ENCODE measurements at regions not wholly inside any gene's neighbourhood (a gene's known extent, or its start where the extent isn't known, plus 50 kb on each side); places are given as distances from the start of the nearest gene placed in this dataset.

- no peak overlapping the region for H3K4me3 Mint-ChIP-seq (ENCODE audit: low read depth)
- H3K9me3 Mint-ChIP-seq (ENCODE audit: low read depth): no peaks in the 10 kb centered on the region
- no peak overlapping the region for H3K27ac Mint-ChIP-seq
- no peaks in the 10 kb centered on the region for H3K27me3 Mint-ChIP-seq
- no peak for TF ChIP-seq CTCF (IDR thresholded peaks at IDR 0.05; ENCODE audit: unreplicated experiment)
- no peaks in the 10 kb centered on the region for H3K4me1 Mint-ChIP-seq (ENCODE audit: low read depth)
- no peaks in the 10 kb centered on the region for H3K36me3 Mint-ChIP-seq (ENCODE audit: insufficient read depth)
- no peak for DNase-seq (ENCODE audit: low spot score, unreplicated experiment)
Measured at GRCh38 chr11:79834015-79834414, 393.2 kb upstream of the TENM4 start.

- Mint-ChIP-seq H3K27me3 (no peaks in the 10 kb centered on the region), H3K27ac (no peak overlapping the region), H3K4me1 (ENCODE audit: low read depth) (peaks cover 8% of the 10 kb centered on the region), H3K4me3 (ENCODE audit: low read depth) (no peak overlapping the region), H3K36me3 (ENCODE audit: insufficient read depth) (no peaks in the 10 kb centered on the region), H3K9me3 (ENCODE audit: low read depth) (peaks cover 9% of the 10 kb centered on the region)
- DNase-seq (ENCODE audit: low spot score, unreplicated experiment): no peak
- TF ChIP-seq CTCF (IDR thresholded peaks at IDR 0.05; ENCODE audit: unreplicated experiment): no peak
Measured at GRCh38 chr11:79830446-79830845, 389.6 kb upstream of the TENM4 start.

GRCh38 chr11:79829891-79830290 lies 389.1 kb upstream of the TENM4 start:
- Mint-ChIP-seq H3K9me3 (ENCODE audit: low read depth) (peaks cover 9% of the 10 kb centered on the region), H3K4me3 (ENCODE audit: low read depth) (no peak overlapping the region), H3K27me3 (no peaks in the 10 kb centered on the region), H3K4me1 (ENCODE audit: low read depth) (peaks cover 8% of the 10 kb centered on the region), H3K27ac (no peak overlapping the region), H3K36me3 (ENCODE audit: insufficient read depth) (no peaks in the 10 kb centered on the region)
- TF ChIP-seq CTCF (IDR thresholded peaks at IDR 0.05; ENCODE audit: unreplicated experiment): no peak
- DNase-seq (ENCODE audit: low spot score, unreplicated experiment): no peak

GRCh38 chr11:79822766-79823165 lies 381.9 kb upstream of the TENM4 start:
- Mint-ChIP-seq H3K4me3 (ENCODE audit: low read depth) (no peak overlapping the region), H3K27ac (no peak overlapping the region), H3K36me3 (ENCODE audit: insufficient read depth) (no peaks in the 10 kb centered on the region), H3K4me1 (ENCODE audit: low read depth) (peaks cover 8% of the 10 kb centered on the region), H3K27me3 (no peaks in the 10 kb centered on the region), H3K9me3 (ENCODE audit: low read depth) (peaks cover 9% of the 10 kb centered on the region)
- no peak for TF ChIP-seq CTCF (IDR thresholded peaks at IDR 0.05; ENCODE audit: unreplicated experiment)
- DNase-seq (ENCODE audit: low spot score, unreplicated experiment): no peak

GRCh38 chr11:79813551-79813950 lies 372.7 kb upstream of the TENM4 start:
- no peak for DNase-seq (ENCODE audit: low spot score, unreplicated experiment)
- TF ChIP-seq CTCF (IDR thresholded peaks at IDR 0.05; ENCODE audit: unreplicated experiment): no peak
- Mint-ChIP-seq H3K9me3 (ENCODE audit: low read depth) (peaks cover 11% of the 10 kb centered on the region), H3K27ac (no peak overlapping the region), H3K4me3 (ENCODE audit: low read depth) (no peak overlapping the region), H3K27me3 (no peaks in the 10 kb centered on the region), H3K4me1 (ENCODE audit: low read depth) (peaks cover 23% of the 10 kb centered on the region), H3K36me3 (ENCODE audit: insufficient read depth) (no peaks in the 10 kb centered on the region)

Measured in progenitor cell of endocrine pancreas (in vitro differentiated cells).